Osteoblast (primary cell): ENCODE measurements at regions not wholly inside any gene's neighbourhood (a gene's known extent, or its start where the extent isn't known, plus 50 kb on each side); places are given as distances from the start of the nearest gene placed in this dataset.

ENCODE experiments used
- DNase-seq: peaks from one replicate; pipeline ENCODE4 v3.0.0; 2011; ENCODE audit warnings: low spot score, mixed read lengths; ENCODE audit not compliant: insufficient read length; ENCODE audit errors: missing footprints
- H2AFZ ChIP-seq: 2 replicates; pipeline ENCODE4 v1.6.0; 2011; ENCODE audit warnings: mild to moderate bottlenecking, low read length
- H3K27ac ChIP-seq: 2 replicates; pipeline ENCODE4 v1.5.1; 2011; ENCODE audit warnings: mild to moderate bottlenecking, low read depth, low read length, moderate library complexity
- H3K27me3 ChIP-seq: 2 replicates; pipeline ENCODE4 v1.6.0; 2012; ENCODE audit warnings: mild to moderate bottlenecking, control low read depth, inconsistent platforms, low read length, moderate library complexity; ENCODE audit not compliant: insufficient read depth
- H3K36me3 ChIP-seq: 2 replicates; pipeline ENCODE4 v1.5.1; 2011; ENCODE audit warnings: mild to moderate bottlenecking, low read length, control low read depth, moderate library complexity; ENCODE audit not compliant: insufficient read depth
- H3K4me1 ChIP-seq: 2 replicates; pipeline ENCODE4 v1.5.1; 2011; ENCODE audit warnings: mild to moderate bottlenecking, low read length, control low read depth, moderate library complexity; ENCODE audit not compliant: insufficient read depth
- H3K4me2 ChIP-seq: 2 replicates; pipeline ENCODE4 v1.6.0; 2011; ENCODE audit warnings: mild to moderate bottlenecking, low read length; ENCODE audit not compliant: insufficient read depth
- H3K4me3 ChIP-seq: fragments of 200-600 bp; sonication (generic); 3 replicates; pipeline ENCODE4 v1.5.1; 2012; ENCODE audit warnings: mild to moderate bottlenecking, low read length, inconsistent platforms; ENCODE audit not compliant: insufficient read depth
- H3K79me2 ChIP-seq: 2 replicates; pipeline ENCODE4 v1.6.0; 2012; ENCODE audit warnings: mild to moderate bottlenecking, low read length, control low read depth, inconsistent platforms; ENCODE audit not compliant: insufficient read depth
- H3K9me3 ChIP-seq: 2 replicates; pipeline ENCODE4 v1.5.1; 2011; ENCODE audit warnings: low read depth, low read length, control low read depth
- H4K20me1 ChIP-seq: 2 replicates; pipeline ENCODE4 v1.6.0; 2012; ENCODE audit warnings: mild to moderate bottlenecking, low read length, control low read depth; ENCODE audit not compliant: insufficient read depth
- TF ChIP-seq, protein P1 (sequence below): IDR thresholded peaks from 2 replicates; pipeline ENCODE4 v1.5.1; 2011; ENCODE audit warnings: mild to moderate bottlenecking, low read depth, low read length, moderate library complexity; ENCODE audit errors: extremely low read depth

DNA sequence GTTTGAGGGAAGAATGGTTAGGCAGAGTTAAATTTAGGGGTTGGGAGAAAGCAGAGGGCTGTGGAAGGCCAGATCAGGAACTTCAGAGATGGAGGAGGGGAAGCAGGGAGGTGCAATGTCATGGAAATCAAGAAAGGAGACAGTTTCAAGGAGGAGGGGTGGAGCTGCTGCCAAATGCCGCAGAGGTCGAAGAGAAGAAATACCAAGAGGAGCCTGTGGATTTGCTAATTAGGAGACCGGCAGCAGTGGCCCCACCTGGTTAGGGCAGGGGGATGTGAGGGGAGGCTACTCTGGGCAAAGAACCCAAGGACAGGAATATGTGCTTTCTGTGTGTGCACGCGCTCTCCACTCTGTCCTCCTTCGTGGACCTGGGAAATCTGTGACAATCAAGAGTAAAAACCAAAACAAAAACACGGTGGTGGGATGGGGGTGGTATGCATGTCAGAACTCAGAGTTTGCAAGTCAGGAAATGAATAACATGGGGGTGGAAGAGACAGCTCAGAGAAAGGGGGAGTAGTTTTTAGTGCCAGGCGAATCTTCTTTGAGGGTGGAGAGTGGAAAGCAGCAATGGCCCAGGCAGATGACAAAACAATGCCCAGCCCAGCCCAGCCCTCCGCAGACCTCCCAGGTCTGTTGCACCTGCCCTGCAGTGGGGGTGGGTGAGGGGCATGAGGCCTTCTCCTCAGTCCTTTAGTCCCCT lies 102.9 kb upstream of the PAX2 start:
- H3K36me3 ChIP-seq, result no peaks in the 10 kb centered on the region
- peaks cover 37% of the 10 kb centered on the region for H3K27me3 ChIP-seq

DNA sequence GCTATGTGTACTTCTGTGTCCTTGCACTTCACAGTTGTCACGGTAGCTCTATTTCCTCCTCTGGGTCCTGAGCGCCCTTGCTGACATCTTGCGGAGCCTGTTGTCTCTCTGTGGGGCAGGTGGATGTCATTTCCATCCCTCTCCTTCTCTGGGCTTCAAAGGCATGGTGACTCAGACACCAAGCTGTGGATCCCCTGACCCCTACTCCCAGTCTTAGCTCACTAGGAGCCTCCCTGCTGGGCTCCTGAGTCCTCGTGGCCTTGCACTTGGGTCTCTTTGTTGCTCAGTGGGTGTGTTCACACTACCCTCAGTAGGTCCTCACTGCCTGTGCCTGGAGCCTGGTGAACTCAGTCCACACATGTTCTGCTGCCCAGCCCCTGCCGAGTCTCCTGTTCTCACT lies 100.3 kb upstream of the PAX2 start:
- DNase-seq, result no peak
- H3K4me3 ChIP-seq, result no peak overlapping the region
- H3K36me3 ChIP-seq, result no peaks in the 10 kb centered on the region
- H3K79me2 ChIP-seq, result no peaks in the 10 kb centered on the region
- no peak overlapping the region for H3K27ac ChIP-seq
- TF ChIP-seq, protein P1, sequence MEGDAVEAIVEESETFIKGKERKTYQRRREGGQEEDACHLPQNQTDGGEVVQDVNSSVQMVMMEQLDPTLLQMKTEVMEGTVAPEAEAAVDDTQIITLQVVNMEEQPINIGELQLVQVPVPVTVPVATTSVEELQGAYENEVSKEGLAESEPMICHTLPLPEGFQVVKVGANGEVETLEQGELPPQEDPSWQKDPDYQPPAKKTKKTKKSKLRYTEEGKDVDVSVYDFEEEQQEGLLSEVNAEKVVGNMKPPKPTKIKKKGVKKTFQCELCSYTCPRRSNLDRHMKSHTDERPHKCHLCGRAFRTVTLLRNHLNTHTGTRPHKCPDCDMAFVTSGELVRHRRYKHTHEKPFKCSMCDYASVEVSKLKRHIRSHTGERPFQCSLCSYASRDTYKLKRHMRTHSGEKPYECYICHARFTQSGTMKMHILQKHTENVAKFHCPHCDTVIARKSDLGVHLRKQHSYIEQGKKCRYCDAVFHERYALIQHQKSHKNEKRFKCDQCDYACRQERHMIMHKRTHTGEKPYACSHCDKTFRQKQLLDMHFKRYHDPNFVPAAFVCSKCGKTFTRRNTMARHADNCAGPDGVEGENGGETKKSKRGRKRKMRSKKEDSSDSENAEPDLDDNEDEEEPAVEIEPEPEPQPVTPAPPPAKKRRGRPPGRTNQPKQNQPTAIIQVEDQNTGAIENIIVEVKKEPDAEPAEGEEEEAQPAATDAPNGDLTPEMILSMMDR, result no peak
- peaks cover 31% of the 10 kb centered on the region for H3K27me3 ChIP-seq
- H3K4me2 ChIP-seq, result no peak overlapping the region
- H3K9me3 ChIP-seq, result no peaks in the 10 kb centered on the region
- no peak overlapping the region for H2AFZ ChIP-seq
- no peaks in the 10 kb centered on the region for H3K4me1 ChIP-seq
- H4K20me1 ChIP-seq, result no peaks in the 10 kb centered on the region

More for the DNA sequence above, 102.9 kb upstream of the PAX2 start:
- Histone ChIP-seq H2AFZ (no peak overlapping the region), H4K20me1 (no peaks in the 10 kb centered on the region), H3K9me3 (no peaks in the 10 kb centered on the region), H3K79me2 (no peaks in the 10 kb centered on the region), H3K4me1 (no peaks in the 10 kb centered on the region), H3K4me3 (no peak overlapping the region), H3K4me2 (no peak overlapping the region), H3K27ac (no peak overlapping the region)
- DNase-seq, result peak; percentile 22
- TF ChIP-seq, protein P1, result no peak

DNA sequence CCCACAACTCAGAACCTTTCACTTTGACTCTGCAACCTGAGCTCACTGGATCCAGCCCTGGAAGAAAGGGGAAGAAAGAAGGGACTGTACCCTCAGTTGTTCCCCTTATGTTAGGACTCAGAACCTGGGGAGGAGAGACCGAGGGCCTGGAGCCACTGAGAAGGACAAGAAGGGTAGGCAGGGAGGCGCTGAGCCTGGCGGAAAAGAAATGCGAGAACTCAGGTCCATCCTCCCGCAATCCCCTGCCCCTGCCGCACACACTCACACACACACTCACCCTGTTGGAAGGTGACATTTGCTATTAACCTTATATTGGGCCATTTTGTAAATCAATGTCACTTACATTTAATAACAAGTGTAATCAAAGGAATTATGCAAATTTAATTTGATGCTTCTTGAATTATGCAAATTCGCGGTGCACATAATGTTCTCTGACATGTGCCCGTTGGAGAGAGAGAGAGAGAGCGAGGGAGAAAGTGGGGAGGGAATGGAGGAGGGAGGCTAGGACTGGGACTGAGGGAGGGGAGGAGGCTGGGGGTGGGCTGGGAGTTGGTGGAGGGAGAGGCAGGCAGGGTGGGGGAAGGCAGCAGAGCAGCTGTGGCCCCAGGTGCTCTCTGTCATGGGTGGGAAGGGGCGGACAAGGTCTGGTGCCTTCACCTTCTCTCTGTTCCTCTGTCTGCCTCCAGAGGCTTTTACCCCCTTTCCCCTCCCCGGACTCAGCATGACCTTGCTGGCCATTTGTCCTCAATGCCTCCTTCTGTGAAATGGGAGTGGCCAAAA lies 99.6 kb upstream of the PAX2 start:
- TF ChIP-seq, protein P1, result no peak
- DNase-seq, result peak; percentile 18
- Histone ChIP-seq H3K79me2 (no peaks in the 10 kb centered on the region), H3K36me3 (no peaks in the 10 kb centered on the region), H3K4me1 (no peaks in the 10 kb centered on the region), H3K27me3 (peaks cover 31% of the 10 kb centered on the region), H4K20me1 (no peaks in the 10 kb centered on the region), H3K4me3 (no peak overlapping the region), H2AFZ (no peak overlapping the region), H3K27ac (no peak overlapping the region), H3K4me2 (no peak overlapping the region), H3K9me3 (no peaks in the 10 kb centered on the region)

DNA sequence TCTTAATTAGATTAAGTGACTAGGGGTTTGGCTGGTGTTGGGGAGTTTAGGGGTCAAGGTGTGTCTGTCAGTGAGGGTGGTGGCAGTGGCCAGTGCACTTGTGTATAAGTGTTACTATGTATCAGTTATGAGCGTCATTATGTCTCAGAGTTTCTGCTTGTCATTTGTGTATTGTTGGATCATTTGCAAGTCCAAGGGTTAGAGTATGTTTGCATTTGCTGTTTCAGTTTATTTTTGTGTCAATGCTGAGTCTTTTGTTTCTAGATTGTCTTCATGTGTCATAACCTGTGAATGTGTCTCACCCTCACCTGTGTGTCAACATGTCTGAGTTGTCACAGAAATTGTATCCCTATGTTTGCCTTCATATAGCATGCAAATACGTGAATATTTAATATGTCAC lies 97.5 kb upstream of the PAX2 start:
- no peak overlapping the region for H3K4me2 ChIP-seq
- peak; percentile 15 for DNase-seq
- no peak overlapping the region for H3K4me3 ChIP-seq
- H3K27me3 ChIP-seq, result peaks cover 33% of the 10 kb centered on the region
- no peak overlapping the region for H2AFZ ChIP-seq
- TF ChIP-seq, protein P1, result no peak
- no peaks in the 10 kb centered on the region for H3K79me2 ChIP-seq
- no peak overlapping the region for H3K27ac ChIP-seq
- no peaks in the 10 kb centered on the region for H3K9me3 ChIP-seq
- H3K36me3 ChIP-seq, result no peaks in the 10 kb centered on the region
- no peaks in the 10 kb centered on the region for H3K4me1 ChIP-seq
- H4K20me1 ChIP-seq, result no peaks in the 10 kb centered on the region
